NCI-H187 treated with DMSO at 0.1 percent for 48 hours (cell line): ENCODE measurements at regions not wholly inside any gene's neighbourhood (a gene's known extent, or its start where the extent isn't known, plus 50 kb on each side); places are given as distances from the start of the nearest gene placed in this dataset.
"Not testable (repeated sequence)": the region's sequence is repeated elsewhere in the genome, so short reads cannot be mapped to it uniquely, and the experiment has no call there.

Source experiments
- DNase-seq: peaks from one replicate; lab custom pipeline; 2025; lab: John Stamatoyannopoulos, UW

DNA sequence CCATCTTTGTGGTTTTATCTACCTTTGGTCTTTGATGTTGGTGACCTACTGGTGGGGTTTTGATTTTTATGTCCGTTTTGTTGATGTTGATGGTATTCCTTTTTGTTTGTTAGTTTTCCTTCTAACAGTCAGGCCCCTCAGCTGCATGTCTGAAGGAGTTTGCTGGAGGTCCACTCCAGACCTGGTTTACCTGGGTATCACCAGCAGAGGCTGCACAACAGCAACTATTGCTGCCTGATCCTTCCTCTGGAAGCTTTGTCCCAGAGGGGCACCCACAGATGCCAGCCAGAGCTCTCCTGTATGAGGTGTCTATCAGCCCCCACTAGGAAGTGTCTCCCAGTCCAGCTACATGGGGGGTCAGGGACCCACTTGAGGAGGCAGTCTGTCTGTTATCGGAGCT, 199.3 kb upstream of the WDFY3 start:
- DNase-seq, result no peak

DNA sequence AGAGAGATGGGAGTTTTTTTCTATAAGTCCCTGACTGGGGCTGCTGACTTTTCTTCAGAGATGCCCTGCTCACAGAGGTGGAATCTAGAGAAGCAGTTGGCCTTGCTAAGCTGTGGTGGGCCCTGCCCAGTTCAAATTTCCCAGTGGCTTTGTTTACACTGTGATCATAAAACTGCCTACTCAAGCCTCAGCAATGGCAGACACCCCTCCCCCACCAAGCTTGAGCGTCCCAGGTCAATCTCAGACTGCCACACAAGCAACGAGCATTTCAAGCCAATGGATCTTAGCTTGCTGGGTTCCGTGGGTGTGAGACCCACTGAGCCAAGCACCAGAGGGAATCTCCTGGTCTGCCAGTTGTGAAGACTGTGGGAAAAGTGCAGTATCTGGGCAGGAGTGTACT, 199.8 kb upstream of the WDFY3 start:
- no peak for DNase-seq

- no peak for DNase-seq
Observed at GRCh38 chr4:85168234-85168834, 201.8 kb upstream of the WDFY3 start.

- DNase-seq, result no peak
Observed at GRCh38 chr4:85170241-85170640, 203.8 kb upstream of the WDFY3 start.

DNA sequence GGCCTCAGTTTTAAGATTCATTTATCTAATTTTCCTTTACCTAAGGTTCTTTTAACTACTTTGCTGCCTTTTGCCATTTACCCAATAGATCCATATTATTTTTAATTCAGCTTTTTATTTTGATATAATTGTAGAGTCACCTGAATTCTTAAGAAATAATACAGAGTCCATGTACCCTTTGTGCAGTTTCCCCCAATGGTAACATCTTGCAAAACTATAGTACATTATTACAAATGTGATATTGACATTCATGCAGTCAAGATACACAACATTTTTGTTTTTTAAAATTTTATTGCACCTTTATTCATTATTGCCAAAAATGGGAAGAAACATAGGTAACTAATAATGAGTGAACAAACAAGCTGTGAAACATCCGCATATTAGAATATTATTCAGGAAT, 208.7 kb upstream of the WDFY3 start:
- no peak for DNase-seq

DNA sequence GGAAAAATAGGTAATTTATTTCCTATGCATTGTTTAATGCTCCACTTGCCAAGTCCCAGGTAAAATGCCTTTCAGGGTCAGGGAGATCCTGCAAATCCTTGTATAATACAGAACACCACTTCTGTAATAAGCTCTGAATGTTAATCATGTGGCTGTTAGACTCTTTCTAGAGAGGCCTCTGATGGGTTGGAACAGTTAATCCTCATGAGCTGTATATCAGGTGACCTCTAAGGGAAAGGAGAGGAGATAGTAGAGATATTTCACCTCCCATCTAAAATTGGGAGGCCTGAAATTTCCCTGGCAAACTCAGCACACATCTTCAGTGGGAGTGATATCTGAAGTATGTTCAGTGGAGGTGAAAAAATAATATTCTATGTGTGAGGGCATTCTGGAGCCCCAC, 210.6 kb upstream of the WDFY3 start:
- no peak for DNase-seq

DNA sequence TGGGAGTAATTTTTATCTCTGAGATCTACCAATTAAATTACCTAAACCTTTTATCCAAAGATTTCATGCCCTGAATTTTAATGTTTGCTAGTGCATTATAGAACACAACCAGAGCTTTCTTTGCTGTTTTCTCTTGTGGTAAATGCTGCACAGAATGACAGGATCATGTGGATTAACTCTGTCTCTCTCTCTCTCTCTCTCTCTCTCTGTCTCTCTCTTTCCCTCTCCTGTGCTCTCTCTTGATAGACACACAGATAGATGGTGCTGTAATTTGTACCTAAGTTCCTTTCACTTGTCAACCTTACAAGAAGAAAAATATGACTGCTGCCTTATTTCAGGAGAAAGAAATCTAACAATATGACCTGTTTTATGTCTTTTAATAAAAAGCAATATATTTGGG, 211.2 kb upstream of the WDFY3 start:
- DNase-seq, result no peak

GRCh38 chr4:85180533-85180932, 214.0 kb upstream of the WDFY3 start:
- no peak for DNase-seq

DNA sequence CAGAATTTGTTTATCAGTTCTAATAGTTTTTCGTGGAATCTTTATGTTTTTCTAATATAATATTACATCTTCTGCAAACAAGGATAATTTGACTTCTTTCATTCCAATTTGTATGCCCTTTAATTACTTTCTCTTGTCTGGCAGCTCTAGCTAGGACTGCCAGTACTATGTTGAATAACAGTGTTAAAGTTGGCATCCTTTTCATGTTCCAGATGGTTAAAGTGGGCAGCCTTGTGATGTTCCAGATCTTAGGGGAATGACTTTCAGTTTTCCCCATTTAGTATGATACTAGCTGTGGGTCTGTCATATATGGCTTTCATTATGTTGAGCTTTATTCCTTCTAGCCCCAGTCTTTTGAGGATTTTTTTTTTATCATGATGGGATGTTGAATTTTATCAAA, 220.6 kb upstream of the WDFY3 start:
- no peak for DNase-seq

- DNase-seq, result not testable (repeated sequence)
Observed at GRCh38 chr4:85196015-85196414, 229.5 kb upstream of the WDFY3 start.

GRCh38 chr4:85200106-85200505, 233.6 kb upstream of the WDFY3 start:
- DNase-seq, result no peak

DNA sequence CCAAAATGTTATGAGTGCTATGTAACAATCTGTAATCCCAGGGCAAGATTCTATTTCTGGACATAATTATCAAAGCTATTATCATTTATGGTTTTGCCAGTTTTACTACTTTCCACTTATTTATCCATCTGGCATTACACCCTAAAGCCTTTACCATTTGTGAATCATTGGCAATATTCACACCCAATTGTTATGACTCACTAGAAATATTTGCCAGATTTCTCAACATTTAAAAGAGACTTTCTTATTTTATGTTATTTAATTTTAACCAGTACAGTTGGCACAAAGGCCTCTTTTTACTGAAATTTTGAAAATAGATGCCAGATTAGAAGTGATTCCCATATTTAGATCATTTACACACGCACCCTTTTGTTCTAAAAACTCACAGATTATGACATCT, 242.7 kb upstream of the WDFY3 start:
- DNase-seq, result no peak

DNA sequence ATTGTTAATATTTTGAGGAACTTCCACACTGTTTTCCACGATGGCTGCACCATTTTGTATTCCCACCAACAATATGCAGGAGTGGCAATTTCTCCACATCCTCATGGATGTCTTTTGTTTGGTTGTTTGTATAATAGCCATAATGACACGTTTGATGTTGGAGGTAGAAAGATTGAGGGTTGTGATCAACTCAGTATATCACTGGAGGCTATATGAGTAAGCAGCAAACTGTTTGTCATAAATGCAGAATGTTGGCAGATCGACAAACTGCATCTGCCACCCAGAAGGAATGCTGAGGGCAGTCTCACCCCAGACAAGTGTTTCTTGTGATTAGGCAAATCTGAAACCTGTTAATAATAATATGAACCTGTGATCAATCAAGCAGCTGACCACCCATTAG, 243.9 kb upstream of the WDFY3 start:
- no peak for DNase-seq

DNA sequence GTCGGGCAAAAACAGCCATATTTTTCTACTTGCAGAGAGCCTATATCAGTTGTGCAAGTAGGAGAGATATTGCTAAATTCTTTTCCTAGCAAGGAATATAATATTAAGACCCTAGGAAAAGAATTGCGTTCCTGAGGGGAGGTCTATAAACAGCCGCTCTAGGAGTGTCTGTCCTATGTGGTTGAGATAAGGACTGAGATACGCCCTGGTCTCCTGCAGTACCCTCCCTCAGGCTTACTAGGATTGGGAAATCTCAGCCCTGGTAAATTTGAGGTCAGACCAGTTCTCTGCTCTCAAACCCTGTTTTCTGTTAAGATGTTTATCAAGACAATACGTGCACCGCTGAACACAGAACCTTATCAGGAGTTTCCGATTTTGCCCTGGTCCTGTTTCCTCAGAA, 250.1 kb upstream of the WDFY3 start:
- not testable (repeated sequence) for DNase-seq

DNA sequence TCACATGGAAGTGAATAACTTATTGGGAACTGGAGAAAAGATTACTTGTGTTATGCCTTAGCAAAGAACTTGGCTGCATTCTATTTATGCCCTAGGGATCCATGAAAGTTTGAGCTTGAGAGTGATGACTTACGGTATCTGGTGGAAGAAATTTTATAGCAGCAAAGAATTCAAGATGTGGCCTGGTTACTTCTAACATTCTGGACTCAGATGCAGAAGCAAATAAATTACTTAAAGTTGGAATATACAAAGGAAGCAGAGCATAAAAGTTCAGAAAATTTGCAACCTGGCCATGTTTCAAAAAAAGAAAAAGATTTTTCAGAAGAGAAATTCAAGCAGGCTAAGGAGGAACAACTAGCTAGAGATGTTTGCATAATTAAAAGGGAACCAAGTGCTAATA, 252.3 kb upstream of the WDFY3 start:
- DNase-seq, result no peak

DNA sequence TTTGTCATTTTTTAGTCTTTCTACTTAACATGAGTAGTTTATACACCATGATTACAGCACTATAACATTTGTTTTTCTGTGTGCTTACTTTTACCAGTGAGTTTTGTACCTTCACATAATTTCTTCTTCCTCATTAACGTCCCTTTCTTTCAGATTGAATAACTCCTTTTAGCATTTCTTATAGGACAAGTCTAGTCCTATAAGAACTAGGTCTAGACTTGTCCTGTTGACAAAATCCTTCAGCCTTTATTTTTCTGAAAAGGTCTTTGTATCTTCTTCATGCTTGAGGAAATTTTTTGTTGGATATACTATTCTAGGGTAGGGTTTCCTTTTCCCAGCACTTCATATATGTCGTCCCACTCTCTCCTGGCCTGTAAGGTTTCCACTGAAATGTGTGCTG, 253.3 kb upstream of the ARHGAP24 start:
- DNase-seq, result no peak

GRCh38 chr4:85222561-85222960, 252.4 kb upstream of the ARHGAP24 start:
- no peak for DNase-seq

DNA sequence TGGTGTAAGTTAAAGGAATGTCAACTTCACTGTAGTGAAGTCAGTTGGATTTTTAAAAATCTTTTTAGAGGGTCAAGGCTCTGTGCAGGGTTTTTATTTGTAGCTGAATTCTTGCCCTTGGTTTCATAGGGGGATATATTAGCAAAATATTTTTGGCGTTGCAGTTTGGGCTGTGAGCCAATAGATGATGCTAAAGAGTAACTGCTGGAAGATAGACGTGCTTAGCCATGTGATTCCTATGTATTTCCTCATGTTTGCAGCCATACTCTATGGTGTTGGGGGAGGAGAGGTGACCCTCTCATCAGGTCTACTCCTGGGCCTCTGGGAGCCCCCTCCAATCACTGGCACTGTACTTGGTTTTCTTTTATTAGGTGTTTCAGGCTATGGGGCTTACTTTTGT, 246.7 kb upstream of the ARHGAP24 start:
- no peak for DNase-seq

- DNase-seq, result no peak
Observed at GRCh38 chr4:85233516-85233915, 241.4 kb upstream of the ARHGAP24 start.

DNA sequence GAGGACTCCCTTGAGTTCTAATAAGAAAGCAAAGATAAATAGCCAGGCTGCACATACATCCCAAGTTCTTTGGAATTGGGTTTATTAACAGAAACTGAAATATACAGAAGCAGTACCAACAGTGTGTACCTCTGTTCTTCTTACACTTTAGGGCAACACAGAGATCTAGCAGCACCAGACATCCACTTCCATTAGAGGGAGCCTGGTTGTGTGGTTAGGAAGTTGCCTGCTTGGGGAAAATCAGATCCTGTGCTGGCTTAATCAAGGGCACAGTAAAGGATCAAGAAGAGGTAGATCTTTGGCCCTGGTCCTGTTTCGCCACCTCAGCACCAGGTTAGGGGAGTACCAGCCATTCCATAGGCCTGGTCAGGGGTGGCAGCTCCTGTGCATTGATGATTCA, 231.1 kb upstream of the ARHGAP24 start:
- no peak for DNase-seq

GRCh38 chr4:85244638-85245037, 230.3 kb upstream of the ARHGAP24 start:
- no peak for DNase-seq

DNA sequence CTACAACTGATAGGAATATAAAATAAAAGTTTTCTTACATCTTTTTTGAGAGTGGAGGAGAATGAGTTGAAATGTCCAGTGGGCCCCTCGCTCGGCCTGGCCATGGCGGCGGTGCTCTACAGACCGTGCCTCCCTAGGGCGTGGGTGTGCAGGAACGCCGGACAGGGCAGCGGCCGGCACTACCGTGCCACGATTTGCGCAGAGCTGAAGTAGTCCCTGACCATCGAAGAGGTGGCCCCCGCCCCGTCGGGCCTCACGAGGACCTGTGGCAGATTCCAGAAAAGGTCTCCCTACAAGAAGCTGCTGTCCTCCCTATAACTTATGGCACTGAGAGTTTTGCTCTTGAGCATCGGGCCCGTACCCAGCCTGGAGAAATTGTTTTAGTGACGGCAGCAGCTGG, 228.9 kb upstream of the ARHGAP24 start:
- no peak for DNase-seq

DNA sequence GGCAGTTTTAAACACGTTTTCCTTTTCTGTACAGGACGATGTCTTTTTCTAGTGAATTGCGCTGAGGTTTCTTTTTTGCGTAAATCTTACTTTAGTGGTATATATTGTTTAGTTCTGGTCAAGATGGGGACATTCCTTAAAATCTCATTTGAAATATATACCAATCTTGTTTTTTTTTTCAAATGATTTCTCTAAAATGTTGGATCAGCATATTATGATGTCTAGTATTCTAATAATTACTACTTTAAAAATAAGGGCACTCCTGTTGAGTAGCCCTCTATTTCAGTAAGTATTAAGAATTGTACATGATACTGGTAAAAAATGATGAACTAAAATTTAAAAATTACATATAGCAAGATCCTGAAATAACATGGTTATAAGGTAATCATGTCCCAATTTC, 224.1 kb upstream of the ARHGAP24 start:
- no peak for DNase-seq

- DNase-seq, result no peak
Observed at GRCh38 chr4:85257817-85258370, 217.1 kb upstream of the ARHGAP24 start.

- no peak for DNase-seq
Observed at GRCh38 chr4:85260064-85260463, 214.9 kb upstream of the ARHGAP24 start.
